Loucy (cell line): ENCODE measurements at regions not wholly inside any gene's neighbourhood (a gene's known extent, or its start where the extent isn't known, plus 50 kb on each side); places are given as distances from the start of the nearest gene placed in this dataset.

Source experiments
- H2AFZ ChIP-seq: fragments of 200-600 bp; sonication (generic); 2 replicates; pipeline ENCODE4 v1.6.0; 2016; ENCODE audit warnings: antibody characterized with exemption, mild to moderate bottlenecking, low read length, moderate library complexity
- H3F3A ChIP-seq: fragments of 200-600 bp; 2 replicates; pipeline ENCODE4 v1.6.0; 2016; ENCODE audit warnings: antibody characterized with exemption, low read depth, mild to moderate bottlenecking
- H3K27me3 ChIP-seq: fragments of 200-600 bp; sonication (generic); 2 replicates; pipeline ENCODE4 v1.6.1; 2014; ENCODE audit warnings: low read length, mild to moderate bottlenecking; ENCODE audit not compliant: insufficient read depth, poor library complexity, severe bottlenecking
- H3K36me3 ChIP-seq: fragments of 200-600 bp; sonication (generic); 2 replicates; pipeline ENCODE4 v1.6.1; 2016; ENCODE audit warnings: low read length; ENCODE audit not compliant: insufficient read depth
- H3K4me1 ChIP-seq: fragments of 200-600 bp; sonication (generic); 2 replicates; pipeline ENCODE4 v1.5.1; 2014; ENCODE audit warnings: low read length, mild to moderate bottlenecking; ENCODE audit not compliant: insufficient read depth, poor library complexity, severe bottlenecking
- H3K4me2 ChIP-seq: fragments of 200-600 bp; sonication (generic); 2 replicates; pipeline ENCODE4 v1.6.0; 2014; ENCODE audit warnings: antibody characterized with exemption, low read length, low read depth, mild to moderate bottlenecking; ENCODE audit not compliant: poor library complexity, severe bottlenecking
- H3K4me3 ChIP-seq: fragments of 200-600 bp; sonication (generic); 2 replicates; pipeline ENCODE4 v1.5.1; 2014; ENCODE audit warnings: low read length, mild to moderate bottlenecking, mixed read lengths; ENCODE audit not compliant: poor library complexity, severe bottlenecking
- H3K79me2 ChIP-seq: fragments of 200-600 bp; sonication (generic); 2 replicates; pipeline ENCODE4 v1.6.1; 2014; ENCODE audit warnings: low read length; ENCODE audit not compliant: insufficient read depth
- H3K9ac ChIP-seq: fragments of 200-600 bp; sonication (generic); 2 replicates; pipeline ENCODE4 v1.6.0; 2014; ENCODE audit warnings: mild to moderate bottlenecking, low read depth, low read length, moderate library complexity; ENCODE audit not compliant: poor library complexity, severe bottlenecking
- H3K9me2 ChIP-seq: fragments of 200-600 bp; sonication (generic); replicated peaks from 2 replicates; pipeline ENCODE4 v1.6.1; 2016; ENCODE audit warnings: low read depth, low read length, mixed read lengths
- H3K9me3 ChIP-seq: fragments of 200-600 bp; sonication (generic); 2 replicates; pipeline ENCODE4 v1.6.1; 2014; ENCODE audit warnings: mild to moderate bottlenecking, antibody characterized with exemption, low read length, low read depth; ENCODE audit not compliant: insufficient read depth
- H4K20me1 ChIP-seq: fragments of 200-600 bp; sonication (generic); 2 replicates; pipeline ENCODE4 v1.6.0; 2014; ENCODE audit warnings: antibody characterized with exemption, low read length, mild to moderate bottlenecking; ENCODE audit not compliant: insufficient read depth, poor library complexity, severe bottlenecking
- EZH2phosphoT487 ChIP-seq: fragments of 200-600 bp; IDR thresholded peaks from 2 replicates; pipeline ENCODE4 v1.6.1; 2018; ENCODE audit warnings: antibody characterized with exemption, mild to moderate bottlenecking, moderate library complexity, borderline replicate concordance
- TF ChIP-seq, protein P1 (sequence below): fragments of 200-600 bp; sonication (generic); conservative IDR thresholded peaks from 2 replicates; pipeline ENCODE4 v1.5.1; 2014; ENCODE audit warnings: mild to moderate bottlenecking, antibody characterized with exemption, low read length

DNA sequence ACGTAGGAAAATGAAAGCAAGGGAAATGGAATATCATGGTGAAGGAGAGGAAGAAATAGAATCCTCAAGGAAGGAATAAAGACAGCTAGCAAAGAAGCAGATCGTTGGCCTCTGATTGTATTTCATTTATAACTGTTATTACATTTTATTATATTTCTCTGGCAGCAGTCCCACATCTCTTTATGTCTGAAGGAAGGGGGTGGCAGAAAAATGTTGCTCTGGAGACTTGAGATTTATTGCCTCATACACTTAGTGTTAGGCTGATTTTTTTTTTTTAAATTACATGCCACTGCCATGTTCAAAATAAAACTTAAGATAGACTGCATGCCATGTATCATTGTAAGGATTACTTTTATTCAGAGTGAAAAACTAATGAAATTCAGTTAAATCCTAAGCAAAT lies 971.7 kb upstream of the CHORDC1 start:
- TF ChIP-seq, protein P1, sequence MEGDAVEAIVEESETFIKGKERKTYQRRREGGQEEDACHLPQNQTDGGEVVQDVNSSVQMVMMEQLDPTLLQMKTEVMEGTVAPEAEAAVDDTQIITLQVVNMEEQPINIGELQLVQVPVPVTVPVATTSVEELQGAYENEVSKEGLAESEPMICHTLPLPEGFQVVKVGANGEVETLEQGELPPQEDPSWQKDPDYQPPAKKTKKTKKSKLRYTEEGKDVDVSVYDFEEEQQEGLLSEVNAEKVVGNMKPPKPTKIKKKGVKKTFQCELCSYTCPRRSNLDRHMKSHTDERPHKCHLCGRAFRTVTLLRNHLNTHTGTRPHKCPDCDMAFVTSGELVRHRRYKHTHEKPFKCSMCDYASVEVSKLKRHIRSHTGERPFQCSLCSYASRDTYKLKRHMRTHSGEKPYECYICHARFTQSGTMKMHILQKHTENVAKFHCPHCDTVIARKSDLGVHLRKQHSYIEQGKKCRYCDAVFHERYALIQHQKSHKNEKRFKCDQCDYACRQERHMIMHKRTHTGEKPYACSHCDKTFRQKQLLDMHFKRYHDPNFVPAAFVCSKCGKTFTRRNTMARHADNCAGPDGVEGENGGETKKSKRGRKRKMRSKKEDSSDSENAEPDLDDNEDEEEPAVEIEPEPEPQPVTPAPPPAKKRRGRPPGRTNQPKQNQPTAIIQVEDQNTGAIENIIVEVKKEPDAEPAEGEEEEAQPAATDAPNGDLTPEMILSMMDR, result no peak
- no peak for TF ChIP-seq EZH2phosphoT487
- Histone ChIP-seq H3K79me2 (no peaks in the 10 kb centered on the region), H4K20me1 (no peaks in the 10 kb centered on the region), H3K4me2 (no peak overlapping the region), H3K4me1 (no peaks in the 10 kb centered on the region), H3K4me3 (no peak overlapping the region), H3K9me2 (no peaks in the 10 kb centered on the region), H3F3A (no peaks in the 10 kb centered on the region), H3K9me3 (no peaks in the 10 kb centered on the region), H2AFZ (no peak overlapping the region), H3K36me3 (no peaks in the 10 kb centered on the region), H3K9ac (no peak overlapping the region), H3K27me3 (no peaks in the 10 kb centered on the region)

DNA sequence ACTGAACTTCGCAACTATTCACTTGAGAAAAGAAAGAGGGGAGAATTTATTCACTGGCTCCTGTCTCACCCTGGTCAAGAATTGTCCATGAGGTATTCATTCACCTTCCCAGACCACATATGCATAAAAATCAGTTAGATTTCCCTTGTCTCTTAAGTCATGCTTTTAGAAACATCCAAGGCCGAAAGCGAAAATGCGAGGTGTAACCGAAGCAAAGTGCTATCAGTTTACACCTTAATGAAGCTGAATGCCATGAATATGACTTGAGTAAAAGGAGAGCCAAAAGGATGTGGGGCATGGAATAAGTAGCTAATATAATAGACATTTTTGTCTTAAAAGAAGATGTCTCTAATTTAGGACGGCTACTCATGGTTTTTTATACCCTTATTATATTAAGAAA lies 965.6 kb upstream of the CHORDC1 start:
- H3F3A ChIP-seq, result no peaks in the 10 kb centered on the region
- no peak overlapping the region for H3K9ac ChIP-seq
- H3K9me2 ChIP-seq, result no peaks in the 10 kb centered on the region
- H3K9me3 ChIP-seq, result no peaks in the 10 kb centered on the region
- H3K4me2 ChIP-seq, result no peak overlapping the region
- H4K20me1 ChIP-seq, result no peaks in the 10 kb centered on the region
- H3K36me3 ChIP-seq, result no peaks in the 10 kb centered on the region
- H3K4me1 ChIP-seq, result no peaks in the 10 kb centered on the region
- no peaks in the 10 kb centered on the region for H3K27me3 ChIP-seq
- no peak for TF ChIP-seq EZH2phosphoT487
- TF ChIP-seq, protein P1, result no peak
- no peaks in the 10 kb centered on the region for H3K79me2 ChIP-seq
- no peak overlapping the region for H3K4me3 ChIP-seq
- H2AFZ ChIP-seq, result no peak overlapping the region

DNA sequence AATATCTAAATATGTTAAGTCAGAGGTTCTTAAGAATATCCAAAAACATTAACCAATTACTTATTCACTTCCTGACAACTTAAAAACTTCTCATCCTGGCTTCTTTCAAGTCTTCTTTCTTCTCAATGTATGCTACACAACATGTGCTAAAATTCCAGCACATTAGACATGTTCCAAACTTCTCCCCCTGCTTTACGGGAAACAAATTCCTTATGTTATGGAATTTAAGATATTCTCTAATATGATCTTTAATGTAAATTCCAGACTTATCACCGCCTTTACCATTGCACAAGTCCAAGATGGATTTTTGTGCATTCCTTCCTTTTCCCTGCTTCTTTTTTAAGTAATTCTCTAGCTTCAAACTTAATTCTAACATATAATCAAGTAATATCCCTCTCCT lies 964.5 kb upstream of the CHORDC1 start:
- no peak overlapping the region for H2AFZ ChIP-seq
- H4K20me1 ChIP-seq, result no peaks in the 10 kb centered on the region
- H3K9me3 ChIP-seq, result no peaks in the 10 kb centered on the region
- H3K4me3 ChIP-seq, result no peak overlapping the region
- TF ChIP-seq, protein P1, result no peak
- TF ChIP-seq EZH2phosphoT487, result no peak
- no peaks in the 10 kb centered on the region for H3K79me2 ChIP-seq
- no peaks in the 10 kb centered on the region for H3K36me3 ChIP-seq
- no peaks in the 10 kb centered on the region for H3K27me3 ChIP-seq
- H3K9me2 ChIP-seq, result no peaks in the 10 kb centered on the region
- H3K4me1 ChIP-seq, result no peaks in the 10 kb centered on the region
- no peak overlapping the region for H3K9ac ChIP-seq
- no peak overlapping the region for H3K4me2 ChIP-seq
- no peaks in the 10 kb centered on the region for H3F3A ChIP-seq
